Endothelial cell of umbilical vein (primary cell): ENCODE measurements at regions not wholly inside any gene's neighbourhood (a gene's known extent, or its start where the extent isn't known, plus 50 kb on each side); places are given as distances from the start of the nearest gene placed in this dataset.

Experiments used
- BruUV-seq: library from RNA; stranded (reverse); fragments of 400-500 nt; replicated peaks from 2 replicates; lab custom pipeline; 2021; lab: Mats Ljungman, UMichigan
- CTCF ChIA-PET: fragments of 300-600, 350-600 bp; sonication (Branson Sonifier 250); formaldehyde crosslinking; loops from one replicate; lab custom pipeline; 2021; ENCODE audit warnings: antibody characterized with exemption, inconsistent platforms; lab: Charles Lee
- POLR2A ChIA-PET: fragments of 300-600, 350-600 bp; sonication (Branson Sonifier 250); formaldehyde crosslinking; loops from one replicate; lab custom pipeline; 2021; ENCODE audit warnings: antibody characterized with exemption, inconsistent platforms; lab: Charles Lee
- DNase-seq: peaks from one replicate; pipeline ENCODE4 v3.0.0-alpha.2; 2011; ENCODE audit warnings: low read depth, low spot score
- FAIRE-seq: peaks from 2 replicates; lab custom pipeline; 2011; peaks lifted over from hg19 to GRCh38; lab: Jason Lieb, UNC
- H2AFZ ChIP-seq: 2 replicates; pipeline ENCODE4 v1.6.0; 2012; ENCODE audit warnings: low read depth, low read length, control low read depth, inconsistent platforms
- H3K27ac ChIP-seq: 2 replicates; pipeline ENCODE4 v1.5.1; 2011; ENCODE audit warnings: low read depth, mild to moderate bottlenecking, control low read depth, low read length, moderate library complexity; ENCODE audit not compliant: insufficient read depth
- H3K27me3 ChIP-seq, 2 experiments: 2 replicates each; pipeline versions ENCODE4 v1.6.0 to v1.6.1; 2011; ENCODE audit warnings: low read length in 2 of 2, mixed read lengths in 1 of 2; ENCODE audit not compliant: control insufficient read depth in 2 of 2, insufficient read depth in 2 of 2
- H3K36me3 ChIP-seq, 2 experiments: 2 replicates in 1 of 2; 3 replicates in 1 of 2; pipeline ENCODE4 v1.5.1; 2011; ENCODE audit warnings: low read length in 2 of 2, mild to moderate bottlenecking in 1 of 2, moderate library complexity in 1 of 2; ENCODE audit not compliant: control insufficient read depth in 2 of 2, insufficient read depth in 2 of 2; ENCODE audit errors: extremely low read depth in 1 of 2
- H3K4me1 ChIP-seq: 3 replicates; pipeline ENCODE4 v1.5.1; 2011; ENCODE audit warnings: mild to moderate bottlenecking, low read length; ENCODE audit not compliant: control insufficient read depth, insufficient read depth; ENCODE audit errors: extremely low read depth
- H3K4me2 ChIP-seq: 2 replicates; pipeline ENCODE4 v1.6.1; 2011; ENCODE audit warnings: low read length, control low read depth, mixed read lengths; ENCODE audit not compliant: insufficient read depth
- H3K4me3 ChIP-seq, 3 experiments: fragments of 200-600 bp in 1 of 3; sonication (generic), shearing (Covaris generic) in 1 of 3; replicated peaks in 1 of 3; 2 replicates each; pipeline ENCODE4 v1.5.1; 2011 to 2016; ENCODE audit warnings: control low read depth in 3 of 3, low read length in 3 of 3, mild to moderate bottlenecking in 2 of 3, inconsistent platforms in 1 of 3, low read depth in 1 of 3, moderate library complexity in 1 of 3; ENCODE audit not compliant: insufficient read depth in 1 of 3
- H3K79me2 ChIP-seq: 2 replicates; pipeline ENCODE4 v1.6.0; 2012; ENCODE audit warnings: low read length, inconsistent platforms; ENCODE audit not compliant: control insufficient read depth, insufficient read depth
- H3K9ac ChIP-seq: replicated peaks from 2 replicates; pipeline ENCODE3; 2011; ENCODE audit warnings: low read length, control low read depth; ENCODE audit not compliant: insufficient read depth; ENCODE audit errors: extremely low read depth
- H3K9me1 ChIP-seq: replicated peaks from 3 replicates; pipeline ENCODE4 v1.6.0; 2011; ENCODE audit warnings: mild to moderate bottlenecking, low read length; ENCODE audit not compliant: control insufficient read depth, insufficient read depth; ENCODE audit errors: extremely low read depth
- H3K9me3 ChIP-seq: replicated peaks from 2 replicates; pipeline ENCODE4 v1.5.1; 2012; ENCODE audit warnings: low read length, inconsistent platforms; ENCODE audit not compliant: control insufficient read depth, insufficient read depth
- H4K20me1 ChIP-seq: replicated peaks from 2 replicates; pipeline ENCODE3; 2011; ENCODE audit warnings: mild to moderate bottlenecking, low read length; ENCODE audit not compliant: control insufficient read depth, insufficient read depth; ENCODE audit errors: extremely low read depth
- CTCF ChIP-seq, 2 donors: IDR thresholded peaks; 1 replicate in 1 of 2; 2 replicates in 1 of 2; pipeline ENCODE4 v1.5.1; 2011; ENCODE audit warnings: low read length in 2 of 2, mild to moderate bottlenecking in 2 of 2, moderate library complexity in 2 of 2, control low read depth in 1 of 2, inconsistent platforms in 1 of 2, low read depth in 1 of 2; ENCODE audit not compliant: insufficient read depth in 1 of 2; ENCODE audit errors: extremely low read depth in 1 of 2
- EZH2 ChIP-seq: IDR thresholded peaks from 2 replicates; pipeline ENCODE4 v1.6.1; 2012; ENCODE audit warnings: borderline replicate concordance, low read depth, mild to moderate bottlenecking, moderate library complexity, low read length, inconsistent platforms; ENCODE audit not compliant: severe bottlenecking
- FOS ChIP-seq: IDR thresholded peaks from 2 replicates; pipeline ENCODE4 v1.6.1; 2011; ENCODE audit warnings: mild to moderate bottlenecking, low read length, moderate library complexity, borderline replicate concordance; ENCODE audit not compliant: insufficient read depth
- GATA2 ChIP-seq: IDR thresholded peaks from 2 replicates; pipeline ENCODE4 v1.7.0; 2011; ENCODE audit warnings: low read depth, mild to moderate bottlenecking, moderate library complexity, mixed read lengths, low read length; ENCODE audit not compliant: insufficient read length, insufficient read depth
- JUN ChIP-seq: IDR thresholded peaks from 2 replicates; pipeline ENCODE4 v1.6.1; 2011; ENCODE audit warnings: borderline replicate concordance, low read depth; ENCODE audit not compliant: insufficient read length, insufficient read depth
- MAX ChIP-seq: IDR thresholded peaks from 2 replicates; pipeline ENCODE4 v1.6.1; 2011; ENCODE audit not compliant: insufficient read depth, insufficient read length
- MYC ChIP-seq: IDR thresholded peaks from one replicate; pipeline ENCODE4 v1.6.1; 2011; ENCODE audit warnings: mild to moderate bottlenecking, low read depth, low read length
- POLR2A ChIP-seq: IDR thresholded peaks from 2 replicates; pipeline ENCODE4 v1.6.1; 2012; ENCODE audit warnings: low read depth, mild to moderate bottlenecking, control low read depth, low read length
- POLR2AphosphoS5 ChIP-seq: IDR thresholded peaks from 2 replicates; pipeline ENCODE4 v1.6.1; 2012; ENCODE audit warnings: low read depth, mild to moderate bottlenecking, control low read depth, low read length, moderate library complexity; ENCODE audit not compliant: insufficient read depth
- dilution Hi-C: fragments of 300-500 bp; cut with MboI; formaldehyde crosslinking; loops from one replicate; pipeline ENCODE4 v1.15.0; 2019; ENCODE audit warnings: low sequenced_read_pairs; ENCODE audit not compliant: extremely low pct_ligation_motif_present
- intact Hi-C: fragments of 100-400 bp; cut with micrococcal nuclease; formaldehyde crosslinking; loops from one replicate; pipeline ENCODE4 v1.10.0; 2022

DNA sequence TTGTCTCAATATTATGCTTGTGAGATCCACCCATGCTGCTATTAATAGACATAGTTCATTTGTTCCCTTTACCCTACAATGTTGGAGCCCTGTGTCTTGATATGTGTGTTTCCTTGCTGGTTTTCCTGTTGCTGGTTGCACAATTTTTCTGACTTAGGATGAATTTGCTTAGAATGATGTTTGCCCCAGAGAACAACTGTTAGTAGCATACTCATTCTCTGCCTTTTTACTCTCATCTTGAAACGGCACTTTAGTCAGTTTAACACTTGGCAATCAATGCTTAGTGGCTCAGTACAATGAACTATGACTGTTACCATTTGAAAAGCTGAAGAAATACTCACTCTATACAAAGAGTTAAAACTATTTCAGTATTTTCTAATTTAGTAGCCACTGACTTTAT is 158.8 kb upstream of the NDST4 start:
- dilution Hi-C loops (no loop called here), intact Hi-C loops (no loop called here)
- H2AFZ ChIP-seq: no peak overlapping the region
- DNase-seq (no peak), FAIRE-seq (no peak)
- H3K9me1 ChIP-seq: no peaks in the 10 kb centered on the region
- no TSS peak for BruUV-seq
- TF ChIP-seq EZH2 (no peak), JUN (no peak), CTCF (IDR thresholded peaks at IDR 0.05; ENCODE audit: extremely low read depth in 1 of 2, insufficient read depth in 1 of 2, low read depth in 1 of 2, low read length in 2 of 2) (no peak), POLR2A (no peak), GATA2 (no peak), MYC (no peak), POLR2AphosphoS5 (no peak), MAX (no peak), FOS (no peak)
- POLR2A ChIA-PET: no interaction called here
- H3K4me1 ChIP-seq: no peaks in the 10 kb centered on the region
- no peak overlapping the region for H3K4me3 ChIP-seq
- H3K27ac ChIP-seq: no peak overlapping the region
- H3K9ac ChIP-seq: no peak overlapping the region
- no peaks in the 10 kb centered on the region for H3K9me3 ChIP-seq
- no peaks in the 10 kb centered on the region for H3K27me3 ChIP-seq
- H4K20me1 ChIP-seq: no peaks in the 10 kb centered on the region
- no peaks in the 10 kb centered on the region for H3K79me2 ChIP-seq
- H3K36me3 ChIP-seq: no peaks in the 10 kb centered on the region
- no peak overlapping the region for H3K4me2 ChIP-seq
- CTCF ChIA-PET: no interaction called here
